Panc1 (cell line): ENCODE measurements at regions not wholly inside any gene's neighbourhood (a gene's known extent, or its start where the extent isn't known, plus 50 kb on each side); places are given as distances from the start of the nearest gene placed in this dataset.

Experiments
- ATAC-seq: fragments of 200-7000 bp; cut with Tn5 transposase; 2 replicates; pipeline ENCODE4 v1.9.1; 2020; ENCODE audit warnings: mild to moderate bottlenecking, moderate library complexity
- BruUV-seq: library from RNA; stranded (reverse); fragments of 400-500 nt; replicated peaks from 2 replicates; lab custom pipeline; 2021; lab: Mats Ljungman, UMichigan
- CTCF ChIA-PET: fragments of 300-600 bp; sonication (Branson Sonifier 250); formaldehyde crosslinking; loops from one replicate; lab custom pipeline; 2022; ENCODE audit warnings: antibody characterized with exemption; lab: Charles Lee
- POLR2A ChIA-PET: fragments of 300-600 bp; sonication (Branson Sonifier 250); formaldehyde crosslinking; loops from one replicate; lab custom pipeline; 2022; ENCODE audit warnings: antibody characterized with exemption; lab: Charles Lee
- DNase-seq: peaks from one replicate; pipeline ENCODE4 v3.0.0-alpha.2; 2010; ENCODE audit warnings: low read depth, low spot score
- H3K27ac ChIP-seq: 2 replicates; pipeline ENCODE4 v1.5.1; 2011; ENCODE audit warnings: mild to moderate bottlenecking, low read length, inconsistent platforms
- H3K27me3 ChIP-seq: fragments of 200-500 bp; sonication (Bioruptor generic); 2 replicates; pipeline ENCODE4 v1.6.0; 2014; ENCODE audit warnings: low read length, inconsistent platforms; ENCODE audit not compliant: control insufficient read depth, insufficient read depth
- H3K36me3 ChIP-seq: fragments of 200-500 bp; sonication (Bioruptor generic); 2 replicates; pipeline ENCODE4 v1.5.1; 2014; ENCODE audit warnings: inconsistent platforms, mild to moderate bottlenecking, low read length, moderate library complexity; ENCODE audit not compliant: control insufficient read depth, insufficient read depth
- H3K4me1 ChIP-seq: 2 replicates; pipeline ENCODE4 v1.5.1; 2011; ENCODE audit warnings: inconsistent platforms, mild to moderate bottlenecking, low read length, moderate library complexity; ENCODE audit not compliant: control insufficient read depth, insufficient read depth
- H3K4me3 ChIP-seq, 2 experiments: 2 replicates each; pipeline ENCODE4 v1.5.1; 2011 to 2012; ENCODE audit warnings: low read depth in 2 of 2, low read length in 2 of 2, mild to moderate bottlenecking in 2 of 2, inconsistent platforms in 1 of 2, moderate library complexity in 1 of 2
- H3K9me3 ChIP-seq: fragments of 200-500 bp; sonication (Bioruptor generic); 2 replicates; pipeline ENCODE4 v1.5.1; 2014; ENCODE audit warnings: low read depth, mild to moderate bottlenecking, inconsistent platforms, low read length, moderate library complexity; ENCODE audit not compliant: control insufficient read depth, insufficient read depth
- CTCF ChIP-seq: fragments of 450-650 bp; IDR thresholded peaks from 2 replicates; pipeline ENCODE4 v1.5.1; 2017; ENCODE audit warnings: mild to moderate bottlenecking
- POLR2AphosphoS5 ChIP-seq: IDR thresholded peaks from 2 replicates; pipeline ENCODE4 v1.6.1; 2012; ENCODE audit warnings: mild to moderate bottlenecking, low read depth, low read length, moderate library complexity
- REST ChIP-seq, 2 experiments: IDR thresholded peaks; 2 replicates each; pipeline ENCODE4 v1.6.1; 2011 to 2012; ENCODE audit warnings: low read depth in 2 of 2, control low read depth in 1 of 2, low read length in 1 of 2, mild to moderate bottlenecking in 1 of 2, moderate library complexity in 1 of 2; ENCODE audit not compliant: insufficient read depth in 1 of 2
- SIN3A ChIP-seq: IDR thresholded peaks from 2 replicates; pipeline ENCODE4 v1.6.1; 2012; ENCODE audit warnings: low read depth, mild to moderate bottlenecking, low read length, moderate library complexity, borderline replicate concordance; ENCODE audit not compliant: insufficient read depth
- TCF7L2 ChIP-seq: IDR thresholded peaks from 2 replicates; pipeline ENCODE4 v1.6.1; 2011; ENCODE audit warnings: mild to moderate bottlenecking, low read depth, low read length, inconsistent platforms
- in situ Hi-C: cut with HindIII; loops from 2 replicates; pipeline ENCODE4 v1.10.0; 2016; ENCODE audit warnings: low sequenced_read_pairs, low pct_unique_long_range_greater_than_20kb
- intact Hi-C: fragments of 100-400 bp; cut with micrococcal nuclease; formaldehyde crosslinking; loops from one replicate; pipeline ENCODE4 v1.10.0; 2022; ENCODE audit not compliant: unreplicated experiment

GRCh38 chr1:216890871-216891270 lies 167.6 kb upstream of the ESRRG start:
- CTCF ChIA-PET = no interaction called here
- ATAC-seq = no peak
- BruUV-seq = no TSS peak
- intact Hi-C loops (no loop called here), in situ Hi-C loops (no loop called here)
- no peaks in the 10 kb centered on the region for H3K27me3 ChIP-seq
- no peak overlapping the region for H3K4me3 ChIP-seq
- no peak for DNase-seq
- POLR2A ChIA-PET = no interaction called here
- H3K27ac ChIP-seq = no peak overlapping the region
- TF ChIP-seq SIN3A (no peak), REST (IDR thresholded peaks at IDR 0.05; ENCODE audit: insufficient read depth in 1 of 2, low read depth in 2 of 2, low read length in 1 of 2) (no peak), POLR2AphosphoS5 (no peak), CTCF (no peak), TCF7L2 (no peak)
- H3K4me1 ChIP-seq = no peaks in the 10 kb centered on the region
- no peaks in the 10 kb centered on the region for H3K9me3 ChIP-seq
- no peaks in the 10 kb centered on the region for H3K36me3 ChIP-seq

GRCh38 chr1:216888731-216889130 lies 165.5 kb upstream of the ESRRG start:
- in situ Hi-C loops (no loop called here), intact Hi-C loops (no loop called here)
- TF ChIP-seq POLR2AphosphoS5 = no peak
- no peak for TF ChIP-seq REST (IDR thresholded peaks at IDR 0.05; ENCODE audit: insufficient read depth in 1 of 2, low read depth in 2 of 2, low read length in 1 of 2)
- TF ChIP-seq TCF7L2 = no peak
- TF ChIP-seq SIN3A = no peak
- no peak for TF ChIP-seq CTCF
- no peaks in the 10 kb centered on the region for H3K36me3 ChIP-seq
- ChIA-PET POLR2A (no interaction called here), CTCF (no interaction called here)
- H3K4me3 ChIP-seq = no peak overlapping the region
- H3K4me1 ChIP-seq = no peaks in the 10 kb centered on the region
- H3K27ac ChIP-seq = no peak overlapping the region
- no peaks in the 10 kb centered on the region for H3K9me3 ChIP-seq
- H3K27me3 ChIP-seq = no peaks in the 10 kb centered on the region
- DNase-seq (no peak), ATAC-seq (no peak)
- BruUV-seq = no TSS peak
